Hematopoietic multipotent progenitor cell (in vitro differentiated cells): ENCODE measurements at regions not wholly inside any gene's neighbourhood (a gene's known extent, or its start where the extent isn't known, plus 50 kb on each side); places are given as distances from the start of the nearest gene placed in this dataset. TPM values are rescaled to one million over a fixed set of nuclear protein-coding genes. Genes with fewer than 3 reads are reported as not detected.

Source experiments
- small RNA-seq: library from RNA; depleted of rRNA; stranded (forward); fragments of <200 nt; gene quantifications from one replicate; pipeline ENCODE3, GENCODE V24; 2012

Small RNA genes lying in the stretch of these regions (small RNA-seq; reads per million reads assigned to genes)
- gene AC092580.3 (not detected), gene RNU6ATAC37P (not detected), gene SNRPEP5 (not detected)
